Gastroesophageal sphincter (tissue), 3 donors: ENCODE measurements at regions not wholly inside any gene's neighbourhood (a gene's known extent, or its start where the extent isn't known, plus 50 kb on each side); places are given as distances from the start of the nearest gene placed in this dataset.

Experiments used
- POLR2A ChIP-seq, 2 donors: fragments of 450-650 bp; IDR thresholded peaks; one replicate each; pipeline ENCODE4 v1.6.1; 2017; ENCODE audit warnings: antibody characterized with exemption in 2 of 2, mild to moderate bottlenecking in 2 of 2, moderate library complexity in 1 of 2
- TF ChIP-seq, protein P1 (sequence below), 4 experiments: fragments of 200-600 bp in 2 of 4; fragments of 450-650 bp in 2 of 4; sonication (generic) in 1 of 4; IDR thresholded peaks; one replicate each; pipeline ENCODE4 v1.5.1; 2017 to 2019; ENCODE audit warnings: antibody characterized with exemption in 4 of 4, mild to moderate bottlenecking in 2 of 4, moderate library complexity in 2 of 4

DNA sequence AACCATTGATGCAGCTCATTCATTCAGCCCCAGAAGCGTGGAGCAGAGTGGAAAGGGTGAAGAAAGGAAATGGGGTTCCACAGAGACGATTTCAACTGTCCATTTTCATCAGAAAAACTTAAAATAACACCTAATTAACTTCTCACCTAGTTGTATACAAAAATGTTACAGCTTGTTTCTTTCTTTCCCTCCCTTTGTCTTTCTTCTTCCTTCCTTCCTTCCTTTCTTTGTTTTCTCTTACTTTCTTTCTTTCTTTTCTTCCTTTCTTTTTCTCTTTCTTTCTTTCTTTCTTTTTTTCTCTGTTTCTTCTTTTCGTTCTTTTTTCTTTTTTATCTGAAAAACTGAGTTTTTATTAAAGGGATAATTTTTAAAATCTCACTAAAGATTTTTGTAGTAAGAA lies 105.9 kb upstream of the GNAI1 start:
- no peak for TF ChIP-seq POLR2A (IDR thresholded peaks at IDR 0.05)
- TF ChIP-seq, protein P1, sequence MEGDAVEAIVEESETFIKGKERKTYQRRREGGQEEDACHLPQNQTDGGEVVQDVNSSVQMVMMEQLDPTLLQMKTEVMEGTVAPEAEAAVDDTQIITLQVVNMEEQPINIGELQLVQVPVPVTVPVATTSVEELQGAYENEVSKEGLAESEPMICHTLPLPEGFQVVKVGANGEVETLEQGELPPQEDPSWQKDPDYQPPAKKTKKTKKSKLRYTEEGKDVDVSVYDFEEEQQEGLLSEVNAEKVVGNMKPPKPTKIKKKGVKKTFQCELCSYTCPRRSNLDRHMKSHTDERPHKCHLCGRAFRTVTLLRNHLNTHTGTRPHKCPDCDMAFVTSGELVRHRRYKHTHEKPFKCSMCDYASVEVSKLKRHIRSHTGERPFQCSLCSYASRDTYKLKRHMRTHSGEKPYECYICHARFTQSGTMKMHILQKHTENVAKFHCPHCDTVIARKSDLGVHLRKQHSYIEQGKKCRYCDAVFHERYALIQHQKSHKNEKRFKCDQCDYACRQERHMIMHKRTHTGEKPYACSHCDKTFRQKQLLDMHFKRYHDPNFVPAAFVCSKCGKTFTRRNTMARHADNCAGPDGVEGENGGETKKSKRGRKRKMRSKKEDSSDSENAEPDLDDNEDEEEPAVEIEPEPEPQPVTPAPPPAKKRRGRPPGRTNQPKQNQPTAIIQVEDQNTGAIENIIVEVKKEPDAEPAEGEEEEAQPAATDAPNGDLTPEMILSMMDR (IDR thresholded peaks at IDR 0.05), result no peak
